Body of pancreas (tissue), 4 donors: ENCODE measurements at regions not wholly inside any gene's neighbourhood (a gene's known extent, or its start where the extent isn't known, plus 50 kb on each side); places are given as distances from the start of the nearest gene placed in this dataset.

Source experiments
- POLR2A ChIP-seq, 3 donors: fragments of 450-650 bp; IDR thresholded peaks; one replicate each; pipeline ENCODE4 v1.6.1; 2016; ENCODE audit warnings: antibody characterized with exemption in 3 of 3, mild to moderate bottlenecking in 2 of 3
- TF ChIP-seq, protein P1 (sequence below), 7 experiments: fragments of 450-650 bp in 4 of 7; fragments of 200-600 bp in 3 of 7; sonication (generic) in 3 of 7; IDR thresholded peaks; one replicate each; pipeline ENCODE4 v1.5.1; 2016 to 2019; ENCODE audit warnings: antibody characterized with exemption in 7 of 7

GRCh38 chr11:104654181-104654813 is 244.0 kb downstream of the CASP12 start:
- TF ChIP-seq, protein P1, sequence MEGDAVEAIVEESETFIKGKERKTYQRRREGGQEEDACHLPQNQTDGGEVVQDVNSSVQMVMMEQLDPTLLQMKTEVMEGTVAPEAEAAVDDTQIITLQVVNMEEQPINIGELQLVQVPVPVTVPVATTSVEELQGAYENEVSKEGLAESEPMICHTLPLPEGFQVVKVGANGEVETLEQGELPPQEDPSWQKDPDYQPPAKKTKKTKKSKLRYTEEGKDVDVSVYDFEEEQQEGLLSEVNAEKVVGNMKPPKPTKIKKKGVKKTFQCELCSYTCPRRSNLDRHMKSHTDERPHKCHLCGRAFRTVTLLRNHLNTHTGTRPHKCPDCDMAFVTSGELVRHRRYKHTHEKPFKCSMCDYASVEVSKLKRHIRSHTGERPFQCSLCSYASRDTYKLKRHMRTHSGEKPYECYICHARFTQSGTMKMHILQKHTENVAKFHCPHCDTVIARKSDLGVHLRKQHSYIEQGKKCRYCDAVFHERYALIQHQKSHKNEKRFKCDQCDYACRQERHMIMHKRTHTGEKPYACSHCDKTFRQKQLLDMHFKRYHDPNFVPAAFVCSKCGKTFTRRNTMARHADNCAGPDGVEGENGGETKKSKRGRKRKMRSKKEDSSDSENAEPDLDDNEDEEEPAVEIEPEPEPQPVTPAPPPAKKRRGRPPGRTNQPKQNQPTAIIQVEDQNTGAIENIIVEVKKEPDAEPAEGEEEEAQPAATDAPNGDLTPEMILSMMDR (IDR thresholded peaks at IDR 0.05), result no peak
- TF ChIP-seq POLR2A (IDR thresholded peaks at IDR 0.05), result no peak
